Kidney (tissue), 13 donors: ENCODE measurements at regions not wholly inside any gene's neighbourhood (a gene's known extent, or its start where the extent isn't known, plus 50 kb on each side); places are given as distances from the start of the nearest gene placed in this dataset.

Experiments used
- DNase-seq, 5 donors: peaks; one replicate each; pipeline ENCODE4 v3.0.0-alpha.2; 2013 to 2020
- FAIRE-seq: peaks from 2 replicates; lab custom pipeline; 2012; peaks lifted over from hg19 to GRCh38; lab: Jason Lieb, UNC
- H3K27ac ChIP-seq, 2 donors: one replicate each; pipeline ENCODE4 v1.7.0; 2013; ENCODE audit warnings: low read depth in 2 of 2, low read length in 2 of 2, inconsistent platforms in 1 of 2
- H3K27me3 ChIP-seq: one replicate; pipeline ENCODE4 v1.7.1; 2013; ENCODE audit warnings: low read length, inconsistent platforms; ENCODE audit not compliant: control insufficient read depth, insufficient read depth
- H3K36me3 ChIP-seq, 3 donors: one replicate each; pipeline versions ENCODE4 v1.7.0 to v1.7.1; 2013; ENCODE audit warnings: low read length in 3 of 3, control low read depth in 1 of 3, inconsistent platforms in 1 of 3; ENCODE audit not compliant: insufficient read depth in 3 of 3, control insufficient read depth in 2 of 3
- H3K4me1 ChIP-seq, 3 donors: one replicate each; pipeline versions ENCODE4 v1.7.0 to v1.7.1; 2013; ENCODE audit warnings: low read length in 3 of 3, inconsistent platforms in 1 of 3, low read depth in 1 of 3; ENCODE audit not compliant: control insufficient read depth in 2 of 3, insufficient read depth in 2 of 3
- H3K4me3 ChIP-seq, 3 donors: one replicate each; pipeline versions ENCODE4 v1.7.0 to v1.8.1; 2013; ENCODE audit warnings: low read length in 3 of 3, control low read depth in 1 of 3, inconsistent platforms in 1 of 3
- H3K9ac ChIP-seq, 3 donors: one replicate each; pipeline versions ENCODE4 v1.7.0 to v1.7.1; 2013; ENCODE audit warnings: low read length in 3 of 3, control low read depth in 1 of 3, inconsistent platforms in 1 of 3
- H3K9me3 ChIP-seq, 3 donors: one replicate each; pipeline versions ENCODE4 v1.7.0 to v1.7.1; 2013; ENCODE audit warnings: low read length in 3 of 3, control low read depth in 1 of 3, inconsistent platforms in 1 of 3; ENCODE audit not compliant: control insufficient read depth in 2 of 3, insufficient read depth in 1 of 3
- intact Hi-C: fragments of 100-400 bp; cut with DNase I; formaldehyde crosslinking; loops from one replicate; pipeline ENCODE4 v1.11.1; 2022
- TF ChIP-seq, protein P1 (sequence below): IDR thresholded peaks from 3 replicates; pipeline ENCODE4 v1.5.1; 2012; ENCODE audit warnings: mild to moderate bottlenecking, moderate library complexity, borderline replicate concordance; ENCODE audit not compliant: insufficient read depth; ENCODE audit errors: extremely low read depth
- donor health status: control.
- donor health status: control.
- donor health status: control.
- donor health status: control.
- donor health status: control.
- donor health status: DM: yes; HTN: yes; CAD: no.
- donor health status: Normal renal cell carcinoma (clear cell type).

DNA sequence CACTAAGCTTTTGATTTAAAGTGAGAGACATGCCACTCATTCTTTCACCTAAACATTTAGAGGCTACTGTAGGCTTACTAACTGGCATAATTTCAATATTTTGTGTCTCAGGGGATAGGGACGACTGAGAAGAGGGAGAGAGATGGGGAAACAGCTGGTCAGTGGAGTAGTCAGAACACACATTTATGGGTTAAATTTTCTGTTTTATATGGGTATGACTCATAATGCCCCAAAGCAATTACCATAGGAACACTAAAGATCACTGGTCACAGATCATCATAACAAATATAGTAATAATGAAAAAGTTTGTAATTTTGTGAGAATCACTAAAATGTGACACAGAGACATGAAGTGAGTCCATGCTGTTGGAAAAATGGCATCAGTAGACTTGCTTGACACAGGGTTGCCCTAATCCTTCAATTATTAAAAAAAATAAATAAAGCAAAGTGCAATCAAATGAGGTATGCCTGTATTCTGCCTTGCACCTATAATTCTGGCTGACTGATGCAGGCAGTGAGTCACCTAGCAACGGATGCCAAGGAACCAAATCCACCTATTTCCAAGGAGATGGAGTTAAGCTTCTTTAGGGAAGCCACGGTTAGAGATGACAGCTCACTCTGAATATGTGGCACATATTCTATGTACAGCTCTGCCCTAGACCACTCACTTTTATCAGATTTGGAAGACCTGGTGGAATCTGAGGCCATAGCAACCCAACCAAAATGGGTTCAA is 166.1 kb downstream of the MARCHF11 start:
- FAIRE-seq (no peak), DNase-seq (no peak)
- no peak overlapping the region for H3K27ac ChIP-seq
- no peak overlapping the region for H3K4me3 ChIP-seq
- no peak overlapping the region for H3K9ac ChIP-seq
- TF ChIP-seq, protein P1, sequence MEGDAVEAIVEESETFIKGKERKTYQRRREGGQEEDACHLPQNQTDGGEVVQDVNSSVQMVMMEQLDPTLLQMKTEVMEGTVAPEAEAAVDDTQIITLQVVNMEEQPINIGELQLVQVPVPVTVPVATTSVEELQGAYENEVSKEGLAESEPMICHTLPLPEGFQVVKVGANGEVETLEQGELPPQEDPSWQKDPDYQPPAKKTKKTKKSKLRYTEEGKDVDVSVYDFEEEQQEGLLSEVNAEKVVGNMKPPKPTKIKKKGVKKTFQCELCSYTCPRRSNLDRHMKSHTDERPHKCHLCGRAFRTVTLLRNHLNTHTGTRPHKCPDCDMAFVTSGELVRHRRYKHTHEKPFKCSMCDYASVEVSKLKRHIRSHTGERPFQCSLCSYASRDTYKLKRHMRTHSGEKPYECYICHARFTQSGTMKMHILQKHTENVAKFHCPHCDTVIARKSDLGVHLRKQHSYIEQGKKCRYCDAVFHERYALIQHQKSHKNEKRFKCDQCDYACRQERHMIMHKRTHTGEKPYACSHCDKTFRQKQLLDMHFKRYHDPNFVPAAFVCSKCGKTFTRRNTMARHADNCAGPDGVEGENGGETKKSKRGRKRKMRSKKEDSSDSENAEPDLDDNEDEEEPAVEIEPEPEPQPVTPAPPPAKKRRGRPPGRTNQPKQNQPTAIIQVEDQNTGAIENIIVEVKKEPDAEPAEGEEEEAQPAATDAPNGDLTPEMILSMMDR: no peak
- intact Hi-C loops: no loop called here
- no peaks in the 10 kb centered on the region for H3K4me1 ChIP-seq
- no peaks in the 10 kb centered on the region for H3K27me3 ChIP-seq
- H3K36me3 ChIP-seq: no peaks in the 10 kb centered on the region
- peaks cover 0 to 8% (median 8%) of the 10 kb centered on the region in 3 donors for H3K9me3 ChIP-seq

DNA sequence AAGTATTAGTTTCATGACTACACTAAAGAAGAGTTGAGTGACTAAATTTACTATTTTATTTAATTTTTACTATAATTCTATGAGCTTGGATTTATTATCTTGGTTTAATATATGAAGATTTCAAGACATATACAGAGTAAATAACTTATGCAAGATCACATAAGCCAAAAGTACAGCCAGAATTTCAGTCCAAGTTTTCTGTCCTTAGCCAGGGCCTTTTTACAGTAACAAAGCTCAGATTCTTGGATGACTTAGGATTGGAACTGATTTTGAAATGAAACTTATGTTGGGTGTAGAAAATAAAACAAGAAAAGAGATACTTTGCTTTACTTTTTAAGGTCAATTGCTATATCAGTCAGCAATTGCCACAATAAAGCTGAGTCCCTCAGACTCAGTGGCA is 170.3 kb downstream of the MARCHF11 start:
- Histone ChIP-seq H3K27me3 (no peaks in the 10 kb centered on the region), H3K36me3 (no peaks in the 10 kb centered on the region), H3K4me3 (no peak overlapping the region), H3K9ac (no peak overlapping the region), H3K27ac (no peak overlapping the region), H3K9me3 (peaks cover 0 to 8% (median 8%) of the 10 kb centered on the region in 3 donors), H3K4me1 (no peaks in the 10 kb centered on the region)
- no peak for DNase-seq
- TF ChIP-seq, protein P1: no peak
- no peak for FAIRE-seq
- intact Hi-C loops: no loop called here

DNA sequence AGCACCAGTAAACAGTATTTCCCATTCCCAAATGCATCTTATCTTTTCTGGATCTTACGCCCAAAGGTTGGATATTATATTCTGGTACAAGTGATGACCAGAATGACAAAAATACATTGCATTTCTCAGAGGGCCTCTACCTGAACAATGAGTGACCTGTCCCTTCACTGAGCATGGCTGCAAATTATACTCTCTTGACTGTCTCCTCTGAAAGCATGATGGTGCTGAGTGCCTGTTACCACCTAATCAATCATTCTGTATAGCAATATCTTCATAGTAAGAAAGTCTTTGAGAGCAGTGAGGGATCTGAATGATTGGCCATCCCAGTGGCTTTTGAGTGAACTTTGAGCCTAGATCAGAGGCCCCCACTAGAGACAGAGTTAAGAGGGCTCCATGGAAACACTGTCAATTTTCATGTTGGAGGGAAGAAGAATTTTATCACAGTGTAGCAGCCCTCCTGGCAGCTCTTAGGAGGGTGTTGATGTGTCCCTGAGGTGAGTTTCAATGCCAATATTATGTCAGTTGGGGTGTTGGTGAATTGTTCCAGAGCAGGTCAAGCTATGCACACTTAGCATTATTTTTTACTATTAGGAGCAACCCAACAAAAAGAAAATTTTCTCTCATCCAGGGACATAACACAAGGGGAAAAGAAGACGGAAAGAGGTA is 171.7 kb downstream of the MARCHF11 start:
- DNase-seq (no peak), FAIRE-seq (no peak)
- intact Hi-C loops: no loop called here
- H3K9me3 ChIP-seq: peaks cover 0 to 8% (median 8%) of the 10 kb centered on the region in 3 donors
- no peak overlapping the region for H3K9ac ChIP-seq
- no peak overlapping the region for H3K27ac ChIP-seq
- TF ChIP-seq, protein P1: no peak
- no peaks in the 10 kb centered on the region for H3K36me3 ChIP-seq
- no peaks in the 10 kb centered on the region for H3K27me3 ChIP-seq
- H3K4me3 ChIP-seq: no peak overlapping the region
- no peaks in the 10 kb centered on the region for H3K4me1 ChIP-seq
